ENCODE measurements at regions not wholly inside any gene's neighbourhood (a gene's known extent, or its start where the extent isn't known, plus 50 kb on each side); places are given as distances from the start of the nearest gene placed in this dataset.

- H3K27ac Mint-ChIP-seq: no peak overlapping the region
- TF ChIP-seq, protein P1, sequence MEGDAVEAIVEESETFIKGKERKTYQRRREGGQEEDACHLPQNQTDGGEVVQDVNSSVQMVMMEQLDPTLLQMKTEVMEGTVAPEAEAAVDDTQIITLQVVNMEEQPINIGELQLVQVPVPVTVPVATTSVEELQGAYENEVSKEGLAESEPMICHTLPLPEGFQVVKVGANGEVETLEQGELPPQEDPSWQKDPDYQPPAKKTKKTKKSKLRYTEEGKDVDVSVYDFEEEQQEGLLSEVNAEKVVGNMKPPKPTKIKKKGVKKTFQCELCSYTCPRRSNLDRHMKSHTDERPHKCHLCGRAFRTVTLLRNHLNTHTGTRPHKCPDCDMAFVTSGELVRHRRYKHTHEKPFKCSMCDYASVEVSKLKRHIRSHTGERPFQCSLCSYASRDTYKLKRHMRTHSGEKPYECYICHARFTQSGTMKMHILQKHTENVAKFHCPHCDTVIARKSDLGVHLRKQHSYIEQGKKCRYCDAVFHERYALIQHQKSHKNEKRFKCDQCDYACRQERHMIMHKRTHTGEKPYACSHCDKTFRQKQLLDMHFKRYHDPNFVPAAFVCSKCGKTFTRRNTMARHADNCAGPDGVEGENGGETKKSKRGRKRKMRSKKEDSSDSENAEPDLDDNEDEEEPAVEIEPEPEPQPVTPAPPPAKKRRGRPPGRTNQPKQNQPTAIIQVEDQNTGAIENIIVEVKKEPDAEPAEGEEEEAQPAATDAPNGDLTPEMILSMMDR (IDR thresholded peaks at IDR 0.05): no peak
- H3K4me1 Mint-ChIP-seq (ENCODE audit: low read depth): peaks cover 25% of the 10 kb centered on the region
- H3K9me3 Mint-ChIP-seq: peaks cover 20% of the 10 kb centered on the region
- H3K27me3 Mint-ChIP-seq (ENCODE audit: insufficient read depth): no peaks in the 10 kb centered on the region
- H3K36me3 Mint-ChIP-seq (ENCODE audit: low read depth): peaks cover 12% of the 10 kb centered on the region
- H3K4me3 Mint-ChIP-seq: no peak overlapping the region
- DNase-seq: no peak
Observed at GRCh38 chr13:39886336-39886735, 230.9 kb downstream of the COG6 start.

DNA sequence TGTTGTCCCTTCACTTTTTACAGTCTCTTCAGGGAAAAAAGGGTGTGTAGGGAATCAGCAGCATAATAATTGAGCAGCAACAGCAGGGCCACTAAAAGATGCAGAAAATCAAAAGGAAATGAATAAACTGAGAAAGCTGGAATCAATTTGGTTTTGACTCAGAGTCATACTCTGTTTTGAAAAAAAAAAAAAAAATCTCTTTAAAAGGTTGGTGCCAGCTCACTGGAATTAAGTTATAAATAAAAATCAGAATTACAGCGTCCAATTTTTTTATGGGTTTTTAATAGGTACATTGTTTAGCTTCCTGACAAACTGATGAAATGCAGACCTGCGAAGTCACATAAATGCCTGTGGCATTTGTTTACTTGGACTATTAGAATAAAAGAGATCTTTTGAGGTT, 231.9 kb downstream of the COG6 start:
- no peak for DNase-seq
- Mint-ChIP-seq H3K4me1 (ENCODE audit: low read depth) (peaks cover 16% of the 10 kb centered on the region), H3K36me3 (ENCODE audit: low read depth) (peaks cover 12% of the 10 kb centered on the region)

DNA sequence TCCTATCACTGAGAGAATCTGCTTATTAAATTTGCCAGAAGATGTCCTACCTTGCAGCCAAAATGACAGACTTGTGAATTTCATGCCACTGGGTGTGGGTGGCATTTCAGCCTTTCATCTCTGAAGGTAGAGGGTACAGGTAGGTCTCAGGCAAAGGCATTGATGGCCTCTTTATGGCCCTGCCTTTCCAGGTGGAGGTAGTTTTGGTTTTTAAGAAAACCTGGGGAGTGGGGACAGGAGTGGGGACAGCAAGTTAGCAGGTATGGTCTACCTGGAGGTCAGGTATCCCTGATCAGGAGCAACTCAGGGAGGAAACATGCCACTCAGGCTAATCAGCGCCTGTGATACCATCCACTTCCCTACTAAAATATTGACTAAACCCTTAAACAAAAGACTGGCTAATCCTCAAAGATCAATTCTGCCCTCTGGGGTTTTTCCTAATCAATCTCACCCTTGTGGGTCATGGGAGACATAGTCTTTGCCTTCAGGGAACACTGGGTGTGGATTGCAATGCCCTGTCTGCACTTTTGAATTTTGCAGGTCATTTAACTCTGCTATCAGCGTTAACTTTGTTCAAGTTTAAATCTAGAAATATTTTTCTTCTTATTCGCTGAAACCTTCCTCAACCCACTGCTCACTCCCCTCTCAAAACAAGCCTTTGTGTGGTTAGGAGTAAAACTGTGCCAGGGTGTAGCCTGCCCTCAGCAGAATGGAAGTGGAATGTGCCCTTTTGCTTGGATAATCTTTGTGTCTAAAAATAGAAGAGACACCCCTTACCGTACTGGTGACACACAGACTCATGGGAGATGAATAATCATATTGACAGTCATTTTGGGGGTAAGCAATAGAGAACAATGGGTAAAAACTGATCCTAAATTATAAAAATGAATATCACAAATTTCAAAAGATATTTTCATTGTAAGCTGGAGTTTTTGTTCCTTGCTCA, 233.7 kb downstream of the COG6 start:
- Mint-ChIP-seq H3K4me3 (no peak overlapping the region), H3K27me3 (ENCODE audit: insufficient read depth) (no peaks in the 10 kb centered on the region; the same call in 1 of the 2 replicates), H3K4me1 (ENCODE audit: low read depth) (peaks cover 22% of the 10 kb centered on the region), H3K27ac (no peak overlapping the region), H3K9me3 (peaks cover 9% of the 10 kb centered on the region), H3K36me3 (ENCODE audit: low read depth) (peaks cover 3% of the 10 kb centered on the region)
- TF ChIP-seq, protein P1 (IDR thresholded peaks at IDR 0.05): no peak
- no peak for DNase-seq

More for the DNA sequence above, 231.9 kb downstream of the COG6 start:
- no peaks in the 10 kb centered on the region for H3K27me3 Mint-ChIP-seq (ENCODE audit: insufficient read depth)
- H3K9me3 Mint-ChIP-seq: peaks cover 20% of the 10 kb centered on the region
- no peak overlapping the region for H3K4me3 Mint-ChIP-seq
- H3K27ac Mint-ChIP-seq: no peak overlapping the region
- TF ChIP-seq, protein P1 (IDR thresholded peaks at IDR 0.05): no peak

GRCh38 chr13:39890537-39890936, 235.1 kb downstream of the COG6 start:
- Mint-ChIP-seq H3K27ac (no peak overlapping the region), H3K36me3 (ENCODE audit: low read depth) (no peaks in the 10 kb centered on the region), H3K27me3 (ENCODE audit: insufficient read depth) (no peaks in the 10 kb centered on the region; the same call in none of the 2 replicates), H3K9me3 (no peaks in the 10 kb centered on the region), H3K4me1 (ENCODE audit: low read depth) (peaks cover 36% of the 10 kb centered on the region), H3K4me3 (no peak overlapping the region)
- TF ChIP-seq, protein P1 (IDR thresholded peaks at IDR 0.05): no peak
- no peak for DNase-seq

GRCh38 chr13:39892721-39893685, 237.5 kb downstream of the COG6 start:
- TF ChIP-seq, protein P1 (IDR thresholded peaks at IDR 0.05): no peak
- Mint-ChIP-seq H3K9me3 (no peaks in the 10 kb centered on the region), H3K36me3 (ENCODE audit: low read depth) (no peaks in the 10 kb centered on the region), H3K4me1 (ENCODE audit: low read depth) (peaks cover 33% of the 10 kb centered on the region), H3K4me3 (no peak overlapping the region), H3K27me3 (ENCODE audit: insufficient read depth) (peaks cover 2% of the 10 kb centered on the region), H3K27ac (no peak overlapping the region)
- DNase-seq: no peak

Measured in HFFc6 (cell line).